DND-41 (cell line): ENCODE measurements at regions not wholly inside any gene's neighbourhood (a gene's known extent, or its start where the extent isn't known, plus 50 kb on each side); places are given as distances from the start of the nearest gene placed in this dataset.

ENCODE experiments used
- EZH2 ChIP-seq: IDR thresholded peaks from 3 replicates; pipeline ENCODE4 v1.6.1; 2012; ENCODE audit warnings: borderline replicate concordance, low read depth, mild to moderate bottlenecking, moderate library complexity, low read length, inconsistent platforms; ENCODE audit not compliant: severe bottlenecking
- TF ChIP-seq, protein P1 (sequence below): IDR thresholded peaks from 2 replicates; pipeline ENCODE4 v1.5.1; 2012; ENCODE audit warnings: borderline replicate concordance, low read length, moderate library complexity, mild to moderate bottlenecking; ENCODE audit not compliant: poor library complexity, severe bottlenecking; ENCODE audit errors: extremely low read depth

GRCh38 chr11:8757047-8757446 is 74.5 kb downstream of the RPL27A start:
- TF ChIP-seq, protein P1, sequence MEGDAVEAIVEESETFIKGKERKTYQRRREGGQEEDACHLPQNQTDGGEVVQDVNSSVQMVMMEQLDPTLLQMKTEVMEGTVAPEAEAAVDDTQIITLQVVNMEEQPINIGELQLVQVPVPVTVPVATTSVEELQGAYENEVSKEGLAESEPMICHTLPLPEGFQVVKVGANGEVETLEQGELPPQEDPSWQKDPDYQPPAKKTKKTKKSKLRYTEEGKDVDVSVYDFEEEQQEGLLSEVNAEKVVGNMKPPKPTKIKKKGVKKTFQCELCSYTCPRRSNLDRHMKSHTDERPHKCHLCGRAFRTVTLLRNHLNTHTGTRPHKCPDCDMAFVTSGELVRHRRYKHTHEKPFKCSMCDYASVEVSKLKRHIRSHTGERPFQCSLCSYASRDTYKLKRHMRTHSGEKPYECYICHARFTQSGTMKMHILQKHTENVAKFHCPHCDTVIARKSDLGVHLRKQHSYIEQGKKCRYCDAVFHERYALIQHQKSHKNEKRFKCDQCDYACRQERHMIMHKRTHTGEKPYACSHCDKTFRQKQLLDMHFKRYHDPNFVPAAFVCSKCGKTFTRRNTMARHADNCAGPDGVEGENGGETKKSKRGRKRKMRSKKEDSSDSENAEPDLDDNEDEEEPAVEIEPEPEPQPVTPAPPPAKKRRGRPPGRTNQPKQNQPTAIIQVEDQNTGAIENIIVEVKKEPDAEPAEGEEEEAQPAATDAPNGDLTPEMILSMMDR, result no peak
- no peak for TF ChIP-seq EZH2
